ENCODE measurements at regions not wholly inside any gene's neighbourhood (a gene's known extent, or its start where the extent isn't known, plus 50 kb on each side); places are given as distances from the start of the nearest gene placed in this dataset.

DNA sequence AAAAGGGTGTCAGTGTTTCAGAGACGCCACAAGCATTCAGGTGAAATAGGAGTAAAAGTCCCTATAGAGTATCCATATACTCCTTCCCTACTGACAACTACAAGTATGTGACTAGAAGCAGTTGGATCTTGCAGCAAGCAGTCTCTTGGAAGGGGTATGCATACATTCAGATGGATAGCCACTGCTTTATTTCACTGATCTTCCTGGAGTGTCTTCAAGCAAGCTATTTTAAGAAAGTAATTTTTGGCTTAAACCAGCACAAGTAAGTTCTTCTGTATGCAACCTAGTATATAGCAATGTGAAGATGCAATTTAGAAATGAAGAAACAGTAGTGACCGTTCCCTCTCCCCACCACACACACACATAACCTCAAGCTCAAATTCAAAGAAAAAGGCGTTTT is 446.8 kb upstream of the CDH18 start:
- no peak overlapping the region for H3K4me3 ChIP-seq
- no peak for FAIRE-seq
- 74 to 82% methylated on average over 3 of the region's 3 CpGs for WGBS, 2 donors
- H3K27ac ChIP-seq, result no peak overlapping the region
- H3K9me3 ChIP-seq, result no peaks in the 10 kb centered on the region
- no peaks in the 10 kb centered on the region for H3K36me3 ChIP-seq
- DNase-seq, result no peak
- H3K27me3 ChIP-seq, result no peaks in the 10 kb centered on the region
- TF ChIP-seq, protein P1, sequence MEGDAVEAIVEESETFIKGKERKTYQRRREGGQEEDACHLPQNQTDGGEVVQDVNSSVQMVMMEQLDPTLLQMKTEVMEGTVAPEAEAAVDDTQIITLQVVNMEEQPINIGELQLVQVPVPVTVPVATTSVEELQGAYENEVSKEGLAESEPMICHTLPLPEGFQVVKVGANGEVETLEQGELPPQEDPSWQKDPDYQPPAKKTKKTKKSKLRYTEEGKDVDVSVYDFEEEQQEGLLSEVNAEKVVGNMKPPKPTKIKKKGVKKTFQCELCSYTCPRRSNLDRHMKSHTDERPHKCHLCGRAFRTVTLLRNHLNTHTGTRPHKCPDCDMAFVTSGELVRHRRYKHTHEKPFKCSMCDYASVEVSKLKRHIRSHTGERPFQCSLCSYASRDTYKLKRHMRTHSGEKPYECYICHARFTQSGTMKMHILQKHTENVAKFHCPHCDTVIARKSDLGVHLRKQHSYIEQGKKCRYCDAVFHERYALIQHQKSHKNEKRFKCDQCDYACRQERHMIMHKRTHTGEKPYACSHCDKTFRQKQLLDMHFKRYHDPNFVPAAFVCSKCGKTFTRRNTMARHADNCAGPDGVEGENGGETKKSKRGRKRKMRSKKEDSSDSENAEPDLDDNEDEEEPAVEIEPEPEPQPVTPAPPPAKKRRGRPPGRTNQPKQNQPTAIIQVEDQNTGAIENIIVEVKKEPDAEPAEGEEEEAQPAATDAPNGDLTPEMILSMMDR (IDR thresholded peaks at IDR 0.05), result no peak
- ATAC-seq, result no peak
- no peaks in the 10 kb centered on the region for H3K4me1 ChIP-seq
- intact Hi-C loops (cut with DNase I), result no loop called here

DNA sequence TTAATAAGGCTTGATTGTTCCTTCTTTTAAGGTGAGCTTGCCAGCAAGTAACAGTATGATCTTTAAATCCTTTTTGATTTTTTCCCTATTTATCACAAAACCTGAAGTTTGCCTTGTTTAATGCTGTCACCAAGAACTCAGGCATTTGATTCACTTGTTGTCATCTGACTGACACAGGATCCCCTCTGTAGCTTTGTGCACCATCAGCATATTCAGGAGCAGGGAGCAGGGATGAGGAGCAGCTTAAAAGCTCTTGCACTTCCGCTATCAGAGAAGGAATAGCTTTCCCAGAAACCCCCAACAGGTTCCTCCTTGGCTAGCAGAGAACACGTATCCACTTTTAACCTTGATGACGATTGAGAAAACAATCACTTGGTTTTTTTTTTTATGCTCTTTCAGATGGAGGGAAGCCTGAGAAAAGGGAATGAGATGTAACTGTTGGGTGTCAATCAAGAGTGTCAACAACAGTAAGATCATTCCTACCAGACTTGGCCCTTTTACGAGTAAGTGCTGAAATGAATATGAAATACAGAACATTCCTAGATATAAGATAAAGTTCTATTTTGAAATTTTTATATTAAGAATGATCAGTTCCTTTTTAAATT is 433.1 kb upstream of the CDH18 start:
- Histone ChIP-seq H3K27me3 (no peaks in the 10 kb centered on the region), H3K4me1 (no peaks in the 10 kb centered on the region), H3K36me3 (no peaks in the 10 kb centered on the region), H3K9me3 (no peaks in the 10 kb centered on the region), H3K27ac (no peak overlapping the region), H3K4me3 (no peak overlapping the region)
- DNase-seq (no peak), ATAC-seq (no peak), FAIRE-seq (no peak)
- TF ChIP-seq, protein P1 (IDR thresholded peaks at IDR 0.05), result no peak
- 51 to 58% methylated on average over 4 of the region's 4 CpGs for WGBS, 2 donors
- intact Hi-C loops (cut with DNase I), result no loop called here
